K562 (cell line): ENCODE measurements at regions not wholly inside any gene's neighbourhood (a gene's known extent, or its start where the extent isn't known, plus 50 kb on each side); places are given as distances from the start of the nearest gene placed in this dataset.

Experiments
- BMI1 ChIP-seq: fragments of 150-350 bp; IDR thresholded peaks from 2 replicates; pipeline ENCODE4 v1.6.1; 2014; ENCODE audit warnings: low read length
- TF ChIP-seq, protein P1 (sequence below), 2 experiments: fragments of 450-650 bp in 1 of 2; sonication (generic) in 1 of 2; formaldehyde crosslinking in 1 of 2; IDR thresholded peaks; 2 replicates each; pipeline versions ENCODE4 v1.7.1 to v1.9.0; 2016 to 2022; ENCODE audit warnings: inconsistent platforms in 1 of 2, mild to moderate bottlenecking in 1 of 2, missing genetic modification reagents in 1 of 2
- TF ChIP-seq, protein P2 (sequence below): fragments of 250-450 bp; sonication (Bioruptor Pico); IDR thresholded peaks from 2 replicates; pipeline ENCODE4 v1.9.0; 2021; ENCODE audit warnings: mild to moderate bottlenecking, inconsistent platforms

DNA sequence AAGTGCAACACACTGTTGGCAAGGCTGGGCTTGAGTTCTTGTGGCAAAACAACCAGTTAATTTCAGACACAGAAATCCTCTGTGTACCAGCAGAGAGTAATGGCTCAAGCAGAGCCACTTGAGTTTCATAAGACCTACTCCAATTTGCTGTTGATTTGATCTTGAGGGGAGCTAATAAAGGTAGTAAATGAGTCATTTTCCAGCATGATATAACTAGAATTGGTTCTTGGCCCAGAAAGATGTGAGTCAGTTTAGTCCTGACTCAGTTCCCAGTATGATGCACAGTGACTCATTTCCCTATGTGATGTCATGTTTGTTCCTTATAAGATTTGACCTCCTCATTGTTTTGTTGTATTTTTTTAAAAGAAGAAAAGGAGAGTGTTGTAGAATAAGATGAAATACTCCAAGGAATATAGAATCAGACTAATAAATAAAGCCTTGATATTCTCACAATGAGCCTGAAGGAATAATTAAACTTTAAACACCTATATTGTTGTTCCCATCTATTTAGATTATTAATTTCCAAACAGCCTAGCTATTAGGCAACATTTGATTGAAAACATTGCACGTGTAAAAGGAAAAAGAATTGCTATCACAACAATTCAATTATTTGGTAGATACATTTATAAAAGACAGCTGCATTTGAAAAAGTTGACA, 186.2 kb downstream of the REEP3 start (continued):
- TF ChIP-seq, protein P1, sequence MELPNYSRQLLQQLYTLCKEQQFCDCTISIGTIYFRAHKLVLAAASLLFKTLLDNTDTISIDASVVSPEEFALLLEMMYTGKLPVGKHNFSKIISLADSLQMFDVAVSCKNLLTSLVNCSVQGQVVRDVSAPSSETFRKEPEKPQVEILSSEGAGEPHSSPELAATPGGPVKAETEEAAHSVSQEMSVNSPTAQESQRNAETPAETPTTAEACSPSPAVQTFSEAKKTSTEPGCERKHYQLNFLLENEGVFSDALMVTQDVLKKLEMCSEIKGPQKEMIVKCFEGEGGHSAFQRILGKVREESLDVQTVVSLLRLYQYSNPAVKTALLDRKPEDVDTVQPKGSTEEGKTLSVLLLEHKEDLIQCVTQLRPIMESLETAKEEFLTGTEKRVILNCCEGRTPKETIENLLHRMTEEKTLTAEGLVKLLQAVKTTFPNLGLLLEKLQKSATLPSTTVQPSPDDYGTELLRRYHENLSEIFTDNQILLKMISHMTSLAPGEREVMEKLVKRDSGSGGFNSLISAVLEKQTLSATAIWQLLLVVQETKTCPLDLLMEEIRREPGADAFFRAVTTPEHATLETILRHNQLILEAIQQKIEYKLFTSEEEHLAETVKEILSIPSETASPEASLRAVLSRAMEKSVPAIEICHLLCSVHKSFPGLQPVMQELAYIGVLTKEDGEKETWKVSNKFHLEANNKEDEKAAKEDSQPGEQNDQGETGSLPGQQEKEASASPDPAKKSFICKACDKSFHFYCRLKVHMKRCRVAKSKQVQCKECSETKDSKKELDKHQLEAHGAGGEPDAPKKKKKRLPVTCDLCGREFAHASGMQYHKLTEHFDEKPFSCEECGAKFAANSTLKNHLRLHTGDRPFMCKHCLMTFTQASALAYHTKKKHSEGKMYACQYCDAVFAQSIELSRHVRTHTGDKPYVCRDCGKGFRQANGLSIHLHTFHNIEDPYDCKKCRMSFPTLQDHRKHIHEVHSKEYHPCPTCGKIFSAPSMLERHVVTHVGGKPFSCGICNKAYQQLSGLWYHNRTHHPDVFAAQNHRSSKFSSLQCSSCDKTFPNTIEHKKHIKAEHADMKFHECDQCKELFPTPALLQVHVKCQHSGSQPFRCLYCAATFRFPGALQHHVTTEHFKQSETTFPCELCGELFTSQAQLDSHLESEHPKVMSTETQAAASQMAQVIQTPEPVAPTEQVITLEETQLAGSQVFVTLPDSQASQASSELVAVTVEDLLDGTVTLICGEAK (IDR thresholded peaks at IDR 0.05) = no peak
- TF ChIP-seq, protein P1 (CRISPR knock-in tag; IDR thresholded peaks at IDR 0.05) = no peak
- TF ChIP-seq, protein P2, sequence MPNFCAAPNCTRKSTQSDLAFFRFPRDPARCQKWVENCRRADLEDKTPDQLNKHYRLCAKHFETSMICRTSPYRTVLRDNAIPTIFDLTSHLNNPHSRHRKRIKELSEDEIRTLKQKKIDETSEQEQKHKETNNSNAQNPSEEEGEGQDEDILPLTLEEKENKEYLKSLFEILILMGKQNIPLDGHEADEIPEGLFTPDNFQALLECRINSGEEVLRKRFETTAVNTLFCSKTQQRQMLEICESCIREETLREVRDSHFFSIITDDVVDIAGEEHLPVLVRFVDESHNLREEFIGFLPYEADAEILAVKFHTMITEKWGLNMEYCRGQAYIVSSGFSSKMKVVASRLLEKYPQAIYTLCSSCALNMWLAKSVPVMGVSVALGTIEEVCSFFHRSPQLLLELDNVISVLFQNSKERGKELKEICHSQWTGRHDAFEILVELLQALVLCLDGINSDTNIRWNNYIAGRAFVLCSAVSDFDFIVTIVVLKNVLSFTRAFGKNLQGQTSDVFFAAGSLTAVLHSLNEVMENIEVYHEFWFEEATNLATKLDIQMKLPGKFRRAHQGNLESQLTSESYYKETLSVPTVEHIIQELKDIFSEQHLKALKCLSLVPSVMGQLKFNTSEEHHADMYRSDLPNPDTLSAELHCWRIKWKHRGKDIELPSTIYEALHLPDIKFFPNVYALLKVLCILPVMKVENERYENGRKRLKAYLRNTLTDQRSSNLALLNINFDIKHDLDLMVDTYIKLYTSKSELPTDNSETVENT = no peak
- no peak for TF ChIP-seq BMI1
